Thyroid gland (tissue), 4 donors: ENCODE measurements at regions not wholly inside any gene's neighbourhood (a gene's known extent, or its start where the extent isn't known, plus 50 kb on each side); places are given as distances from the start of the nearest gene placed in this dataset.
"Not testable (repeated sequence)": the region's sequence is repeated elsewhere in the genome, so short reads cannot be mapped to it uniquely, and the experiment has no call there.

Experiments
- DNase-seq, 2 donors: peaks; one replicate each; pipeline ENCODE4 v3.0.0-alpha.2; 2019
- H3K27ac ChIP-seq, 3 donors: fragments of 200-600 bp; sonication (generic); 1 replicate in 2 of 3; 2 replicates in 1 of 3; pipeline ENCODE4 v1.5.1; 2016 to 2019; ENCODE audit warnings: mild to moderate bottlenecking in 1 of 3, moderate library complexity in 1 of 3
- H3K27me3 ChIP-seq: fragments of 200-600 bp; sonication (generic); one replicate; pipeline ENCODE4 v1.5.1; 2019
- H3K36me3 ChIP-seq, 2 donors: fragments of 200-600 bp; sonication (generic); one replicate each; pipeline ENCODE4 v1.5.1; 2016 to 2019
- H3K4me1 ChIP-seq, 2 donors: fragments of 200-600 bp; sonication (generic); one replicate each; pipeline ENCODE4 v1.5.1; 2017 to 2019
- H3K4me3 ChIP-seq, 3 donors: fragments of 200-600 bp; sonication (generic); replicated peaks in 1 of 3; 1 replicate in 2 of 3; 2 replicates in 1 of 3; pipeline ENCODE4 v1.5.1; 2016; ENCODE audit warnings: mild to moderate bottlenecking in 1 of 3
- H3K9me3 ChIP-seq: fragments of 200-600 bp; sonication (generic); one replicate; pipeline ENCODE4 v1.5.1; 2017
- POLR2A ChIP-seq, 2 donors: fragments of 450-650 bp; IDR thresholded peaks; one replicate each; pipeline ENCODE4 v1.6.1; 2017; ENCODE audit warnings: antibody characterized with exemption in 2 of 2, mild to moderate bottlenecking in 2 of 2, moderate library complexity in 1 of 2
- WGBS, 2 donors: methylation state at CpG; one replicate each; pipeline ENCODE4 v1.1.5; 2017; 5-methylcytosine and 5-hydroxymethylcytosine counted together
- intact Hi-C: fragments of 100-400 bp; cut with DNase I; formaldehyde crosslinking; loops from one replicate; pipeline ENCODE4 v1.15.1; 2023
- TF ChIP-seq, protein P1 (sequence below), 6 experiments: fragments of 200-600 bp in 3 of 6; fragments of 450-650 bp in 3 of 6; sonication (generic) in 3 of 6; IDR thresholded peaks; one replicate each; pipeline ENCODE4 v1.5.1; 2016 to 2019; ENCODE audit warnings: antibody characterized with exemption in 6 of 6, mild to moderate bottlenecking in 2 of 6, inconsistent platforms in 1 of 6, moderate library complexity in 1 of 6

DNA sequence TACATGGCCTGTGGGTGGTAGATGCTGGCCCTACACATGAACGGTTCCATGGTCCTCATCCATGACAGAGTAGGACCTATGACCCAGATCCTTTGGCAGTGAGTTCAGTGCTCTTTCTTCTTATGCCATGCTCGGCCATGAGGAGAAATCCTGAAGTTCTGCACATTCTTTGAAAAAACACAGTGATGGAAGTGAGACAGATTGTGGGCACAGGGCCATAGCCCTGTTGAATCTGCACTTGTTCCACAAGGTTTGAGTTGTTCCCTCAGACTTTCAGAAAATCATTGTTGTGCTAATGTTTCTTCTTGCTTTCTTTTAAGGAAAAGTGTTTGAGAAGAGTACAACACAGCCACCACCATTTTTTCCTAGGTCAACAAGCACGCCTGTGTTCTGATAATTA lies 180.0 kb downstream of the C12orf75 start:
- peak; percentile 72 to 74 for DNase-seq
- no peaks in the 10 kb centered on the region for H3K27me3 ChIP-seq
- H3K27ac ChIP-seq = no peak overlapping the region
- no peaks in the 10 kb centered on the region for H3K36me3 ChIP-seq
- peaks cover 0 to 8% of the 10 kb centered on the region in 2 donors for H3K4me1 ChIP-seq
- intact Hi-C loops = no loop called here
- 35 to 50% methylated on average over 3 of the region's 3 CpGs for WGBS, 2 donors
- no peak for TF ChIP-seq POLR2A (IDR thresholded peaks at IDR 0.05)
- TF ChIP-seq, protein P1, sequence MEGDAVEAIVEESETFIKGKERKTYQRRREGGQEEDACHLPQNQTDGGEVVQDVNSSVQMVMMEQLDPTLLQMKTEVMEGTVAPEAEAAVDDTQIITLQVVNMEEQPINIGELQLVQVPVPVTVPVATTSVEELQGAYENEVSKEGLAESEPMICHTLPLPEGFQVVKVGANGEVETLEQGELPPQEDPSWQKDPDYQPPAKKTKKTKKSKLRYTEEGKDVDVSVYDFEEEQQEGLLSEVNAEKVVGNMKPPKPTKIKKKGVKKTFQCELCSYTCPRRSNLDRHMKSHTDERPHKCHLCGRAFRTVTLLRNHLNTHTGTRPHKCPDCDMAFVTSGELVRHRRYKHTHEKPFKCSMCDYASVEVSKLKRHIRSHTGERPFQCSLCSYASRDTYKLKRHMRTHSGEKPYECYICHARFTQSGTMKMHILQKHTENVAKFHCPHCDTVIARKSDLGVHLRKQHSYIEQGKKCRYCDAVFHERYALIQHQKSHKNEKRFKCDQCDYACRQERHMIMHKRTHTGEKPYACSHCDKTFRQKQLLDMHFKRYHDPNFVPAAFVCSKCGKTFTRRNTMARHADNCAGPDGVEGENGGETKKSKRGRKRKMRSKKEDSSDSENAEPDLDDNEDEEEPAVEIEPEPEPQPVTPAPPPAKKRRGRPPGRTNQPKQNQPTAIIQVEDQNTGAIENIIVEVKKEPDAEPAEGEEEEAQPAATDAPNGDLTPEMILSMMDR (IDR thresholded peaks at IDR 0.05) = no peak
- H3K9me3 ChIP-seq = no peaks in the 10 kb centered on the region
- no peak overlapping the region for H3K4me3 ChIP-seq

DNA sequence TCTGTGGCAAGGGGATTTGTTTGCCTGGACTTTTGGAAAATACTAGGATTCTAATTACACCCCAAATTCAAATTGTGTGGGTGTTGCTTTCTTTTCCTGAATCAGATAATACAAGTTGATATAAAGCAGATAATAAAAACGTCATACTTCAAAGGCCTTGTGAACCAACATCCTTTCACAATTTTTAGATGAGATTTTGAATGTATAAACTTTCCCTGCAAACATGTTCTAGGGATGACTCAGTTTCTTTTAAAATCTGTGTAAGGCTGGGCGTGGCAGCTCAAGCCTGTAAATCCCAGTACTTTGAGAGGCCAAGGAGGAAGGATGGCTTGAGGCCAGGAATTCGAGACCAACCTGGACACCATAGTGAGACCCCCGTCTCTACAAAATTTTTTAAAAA lies 182.4 kb downstream of the C12orf75 start:
- H3K4me1 ChIP-seq, H3K9me3 ChIP-seq, H3K4me3 ChIP-seq, intact Hi-C loops, H3K27ac ChIP-seq, DNase-seq, H3K27me3 ChIP-seq, H3K36me3 ChIP-seq: not testable (repeated sequence)
- WGBS, 2 donors = 82 to 94% methylated on average over 4 of the region's 4 CpGs

DNA sequence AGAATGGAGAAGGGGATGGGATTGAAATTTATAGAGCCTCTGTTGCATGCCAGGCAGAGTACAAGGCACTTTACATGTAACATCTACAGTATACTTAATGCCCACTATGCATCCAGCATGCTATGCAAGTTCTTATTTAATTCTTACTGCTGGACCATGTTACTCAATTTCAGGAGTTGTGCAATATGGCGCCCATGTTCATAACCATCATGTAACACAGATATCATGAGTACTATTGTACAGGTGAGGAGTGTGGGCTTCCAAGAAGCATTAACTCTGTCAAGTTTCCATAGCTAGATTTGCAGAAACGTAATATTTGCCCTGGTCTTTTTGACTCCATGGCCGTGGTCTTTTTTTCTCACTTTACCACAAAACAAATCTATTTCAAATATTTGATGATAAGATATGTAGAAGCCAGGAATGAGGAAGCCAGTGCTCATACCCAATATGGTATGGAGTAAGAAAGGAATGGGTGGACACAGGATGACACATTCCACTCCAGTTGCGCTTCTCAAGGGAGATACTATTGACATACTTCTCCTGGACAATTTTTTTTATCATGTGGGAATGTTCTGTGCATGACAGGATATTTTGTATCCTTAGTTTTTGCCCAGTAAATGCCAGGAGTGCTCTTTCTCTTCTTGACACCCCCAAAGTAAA lies 191.8 kb downstream of the C12orf75 start:
- WGBS, 2 donors = 93 to 97% methylated on average over 4 of the region's 4 CpGs
- Histone ChIP-seq H3K4me3 (no peak overlapping the region), H3K9me3 (no peaks in the 10 kb centered on the region), H3K27me3 (no peaks in the 10 kb centered on the region), H3K36me3 (no peaks in the 10 kb centered on the region), H3K4me1 (peaks cover 0 to 7% of the 10 kb centered on the region in 2 donors), H3K27ac (no peak overlapping the region)
- no peak for DNase-seq
- intact Hi-C loops = no loop called here
- TF ChIP-seq, protein P1 (IDR thresholded peaks at IDR 0.05) = no peak
- TF ChIP-seq POLR2A (IDR thresholded peaks at IDR 0.05) = no peak

DNA sequence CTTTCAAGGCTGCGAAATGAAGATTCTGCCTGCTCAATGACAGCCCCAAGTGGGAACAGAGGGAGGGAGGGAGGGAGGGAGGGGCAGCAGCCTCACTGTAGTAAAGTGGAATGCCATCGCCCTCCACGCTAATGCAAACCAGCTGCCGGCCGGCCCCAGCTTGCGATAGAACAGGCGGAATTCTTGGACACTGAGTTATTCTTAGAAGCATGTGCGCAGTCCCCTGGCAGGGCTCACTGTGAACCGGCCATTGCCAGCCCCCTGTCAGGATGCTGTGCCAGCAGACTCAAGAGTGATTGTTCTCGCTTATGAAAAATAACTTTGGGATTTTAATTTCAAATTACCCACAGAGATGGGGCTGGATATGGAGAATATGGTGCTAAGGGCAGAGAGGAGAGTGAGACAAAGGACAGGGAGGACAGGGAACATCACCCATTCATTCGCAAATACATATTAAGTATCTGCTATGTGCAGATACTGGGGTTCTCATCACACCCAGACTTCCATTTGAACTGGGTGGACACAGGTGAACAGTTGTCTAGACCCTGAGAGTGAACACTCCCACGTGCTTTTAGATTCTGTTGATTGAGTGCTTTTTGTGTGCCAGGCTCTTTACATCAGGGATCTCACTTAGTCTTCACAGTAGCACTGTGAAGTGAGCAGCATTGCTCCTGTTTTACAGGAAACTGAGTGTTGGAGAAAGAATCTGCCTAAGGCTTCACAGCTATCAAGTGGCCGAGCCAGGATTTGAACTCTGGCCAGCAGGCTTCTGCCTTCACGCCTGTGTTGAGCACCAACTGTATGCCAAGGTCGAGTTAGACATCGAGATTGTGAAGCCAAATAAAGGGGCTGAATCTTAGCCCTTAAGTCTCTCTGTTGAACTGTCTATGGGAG lies 192.9 kb downstream of the C12orf75 start:
- intact Hi-C loops = no loop called here
- no peaks in the 10 kb centered on the region for H3K27me3 ChIP-seq
- H3K36me3 ChIP-seq = no peaks in the 10 kb centered on the region
- peak; percentile 49 to 61 for DNase-seq
- TF ChIP-seq, protein P1 (IDR thresholded peaks at IDR 0.05) = no peak
- TF ChIP-seq POLR2A (IDR thresholded peaks at IDR 0.05) = no peak
- H3K27ac ChIP-seq = no peak overlapping the region
- H3K4me1 ChIP-seq = peaks cover 0 to 7% of the 10 kb centered on the region in 2 donors
- WGBS, 2 donors = 25% methylated on average over 16 of the region's 16 CpGs
- H3K4me3 ChIP-seq = no peak overlapping the region
- no peaks in the 10 kb centered on the region for H3K9me3 ChIP-seq

DNA sequence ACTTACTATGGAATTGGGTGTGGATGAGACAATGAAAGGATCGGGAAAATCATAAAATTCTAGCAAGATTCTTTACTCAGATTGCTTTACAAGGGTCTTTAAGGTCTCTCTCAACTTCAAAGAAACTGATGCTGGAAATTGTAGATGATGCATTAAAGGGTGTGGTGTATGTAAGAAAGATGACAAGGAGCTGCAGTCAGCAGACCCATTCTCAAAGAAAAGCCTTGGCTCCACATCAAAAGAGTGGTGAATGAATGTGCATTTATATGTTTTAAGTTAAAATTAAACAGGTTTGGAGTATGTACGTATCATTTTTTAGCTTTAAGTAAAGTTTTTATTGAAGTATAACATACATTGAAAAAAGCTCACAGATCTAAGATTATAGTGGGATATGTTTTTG lies 194.5 kb downstream of the C12orf75 start:
- Histone ChIP-seq H3K36me3 (no peaks in the 10 kb centered on the region), H3K4me3 (no peak overlapping the region), H3K27ac (no peak overlapping the region), H3K27me3 (no peaks in the 10 kb centered on the region), H3K4me1 (peaks cover 0 to 13% of the 10 kb centered on the region in 2 donors), H3K9me3 (no peaks in the 10 kb centered on the region)
- TF ChIP-seq, protein P1 (IDR thresholded peaks at IDR 0.05) = no peak
- TF ChIP-seq POLR2A (IDR thresholded peaks at IDR 0.05) = no peak
- DNase-seq = no peak
- intact Hi-C loops = no loop called here
- WGBS, 2 donors = 86 to 88% methylated on average over 2 of the region's 2 CpGs
